Transverse colon (tissue), 4 donors: ENCODE measurements at regions not wholly inside any gene's neighbourhood (a gene's known extent, or its start where the extent isn't known, plus 50 kb on each side); places are given as distances from the start of the nearest gene placed in this dataset.

Experiments
- CTCF ChIP-seq, 5 experiments: fragments of 200-600 bp in 3 of 5; fragments of 450-650 bp in 2 of 5; sonication (generic) in 3 of 5; IDR thresholded peaks; 1 replicate in 2 of 5; 2 replicates in 3 of 5; pipeline ENCODE4 v1.5.1; 2016 to 2017; ENCODE audit warnings: antibody characterized with exemption in 5 of 5, inconsistent platforms in 3 of 5, mild to moderate bottlenecking in 2 of 5, moderate library complexity in 1 of 5
- POLR2AphosphoS5 ChIP-seq, 3 donors: sonication (generic); formaldehyde crosslinking; IDR thresholded peaks; one replicate each; pipeline ENCODE4 v1.6.1; 2016; ENCODE audit warnings: antibody characterized with exemption in 3 of 3

GRCh38 chr22:48635816-48636215 lies 1191.9 kb downstream of the BRD1 start:
- TF ChIP-seq CTCF (IDR thresholded peaks at IDR 0.05) (no peak), POLR2AphosphoS5 (IDR thresholded peaks at IDR 0.05) (no peak)
